NCI-H1417 treated with DMSO at 0.1 percent for 48 hours (cell line): ENCODE measurements at regions not wholly inside any gene's neighbourhood (a gene's known extent, or its start where the extent isn't known, plus 50 kb on each side); places are given as distances from the start of the nearest gene placed in this dataset.

Experiments
- DNase-seq: peaks from one replicate; lab custom pipeline; 2025; lab: John Stamatoyannopoulos, UW

GRCh38 chr12:13764748-13765147 is 216.7 kb downstream of the GRIN2B start:
- DNase-seq: no peak

- peak; percentile 52 for DNase-seq
Measured at GRCh38 chr12:13749389-13749788, 232.0 kb downstream of the GRIN2B start.

- no peak for DNase-seq
Measured at GRCh38 chr12:13745111-13745860, 236.1 kb downstream of the GRIN2B start.

- DNase-seq: no peak
Measured at GRCh38 chr12:13744561-13744960, 236.8 kb downstream of the GRIN2B start.

GRCh38 chr12:13740149-13740545 is 241.3 kb downstream of the GRIN2B start:
- DNase-seq: no peak

- no peak for DNase-seq
Measured at GRCh38 chr12:13735734-13736133, 245.7 kb downstream of the GRIN2B start.

GRCh38 chr12:13734584-13735152 is 246.7 kb downstream of the GRIN2B start:
- no peak for DNase-seq

- no peak for DNase-seq
Measured at GRCh38 chr12:13727707-13728195, 253.7 kb downstream of the GRIN2B start.

GRCh38 chr12:13725049-13725448 is 256.4 kb downstream of the GRIN2B start:
- DNase-seq: no peak

GRCh38 chr12:13724136-13724535 is 257.3 kb downstream of the GRIN2B start:
- no peak for DNase-seq

GRCh38 chr12:13719986-13720385 is 261.4 kb downstream of the GRIN2B start:
- no peak for DNase-seq

- no peak for DNase-seq
Measured at GRCh38 chr12:13718271-13718670, 263.1 kb downstream of the GRIN2B start.

- DNase-seq: no peak
Measured at GRCh38 chr12:13716119-13716518, 265.3 kb downstream of the GRIN2B start.

GRCh38 chr12:13713556-13714410 is 267.6 kb downstream of the GRIN2B start:
- no peak for DNase-seq

- DNase-seq: no peak
Measured at GRCh38 chr12:13707829-13708228, 273.6 kb downstream of the GRIN2B start.

- DNase-seq: no peak
Measured at GRCh38 chr12:13702381-13702780, 279.0 kb downstream of the GRIN2B start.

GRCh38 chr12:13701502-13701901 is 279.9 kb downstream of the GRIN2B start:
- no peak for DNase-seq

GRCh38 chr12:13697973-13698372 is 283.4 kb downstream of the GRIN2B start:
- DNase-seq: no peak

- DNase-seq: no peak
Measured at GRCh38 chr12:13695781-13696180, 285.6 kb downstream of the GRIN2B start.

GRCh38 chr12:13692332-13692731 is 289.1 kb downstream of the GRIN2B start:
- no peak for DNase-seq

- DNase-seq: no peak
Measured at GRCh38 chr12:13691598-13691997, 289.8 kb downstream of the GRIN2B start.

- no peak for DNase-seq
Measured at GRCh38 chr12:13687633-13688032, 293.8 kb downstream of the GRIN2B start.

- no peak for DNase-seq
Measured at GRCh38 chr12:13686260-13686659, 295.1 kb downstream of the GRIN2B start.
